Skeletal muscle tissue (tissue), 3 donors: ENCODE measurements at regions not wholly inside any gene's neighbourhood (a gene's known extent, or its start where the extent isn't known, plus 50 kb on each side); places are given as distances from the start of the nearest gene placed in this dataset.
"Not testable (repeated sequence)": the region's sequence is repeated elsewhere in the genome, so short reads cannot be mapped to it uniquely, and the experiment has no call there.

Source experiments
- H3K27ac ChIP-seq: one replicate; pipeline ENCODE4 v1.7.0; 2013; ENCODE audit warnings: mild to moderate bottlenecking, low read depth, low read length, inconsistent platforms
- H3K27me3 ChIP-seq, 3 donors: one replicate each; pipeline ENCODE4 v1.7.0; 2013; ENCODE audit warnings: low read length in 3 of 3; ENCODE audit not compliant: control insufficient read depth in 3 of 3, insufficient read depth in 3 of 3
- H3K36me3 ChIP-seq, 3 donors: one replicate each; pipeline ENCODE4 v1.7.0; 2013; ENCODE audit warnings: low read length in 3 of 3; ENCODE audit not compliant: control insufficient read depth in 3 of 3, insufficient read depth in 3 of 3
- H3K4me1 ChIP-seq, 3 donors: one replicate each; pipeline ENCODE4 v1.7.0; 2013; ENCODE audit warnings: low read length in 3 of 3, mild to moderate bottlenecking in 3 of 3; ENCODE audit not compliant: control insufficient read depth in 3 of 3, insufficient read depth in 3 of 3
- H3K4me3 ChIP-seq, 3 donors: one replicate each; pipeline ENCODE4 v1.7.0; 2013; ENCODE audit warnings: low read length in 3 of 3
- H3K9ac ChIP-seq, 3 donors: one replicate each; pipeline ENCODE4 v1.7.0; 2013; ENCODE audit warnings: low read length in 3 of 3, mild to moderate bottlenecking in 3 of 3, moderate library complexity in 2 of 3, low read depth in 1 of 3
- H3K9me3 ChIP-seq, 3 donors: one replicate each; pipeline ENCODE4 v1.7.0; 2013; ENCODE audit warnings: low read length in 3 of 3; ENCODE audit not compliant: control insufficient read depth in 3 of 3
- donor health status: Osteomylitis.

- Histone ChIP-seq H3K9ac (no peak overlapping the region), H3K4me1 (no peaks in the 10 kb centered on the region), H3K36me3 (no peaks in the 10 kb centered on the region), H3K4me3 (no peak overlapping the region), H3K27me3 (peaks cover 0 to 4% (median 0%) of the 10 kb centered on the region in 3 donors), H3K9me3 (no peaks in the 10 kb centered on the region), H3K27ac (no peak overlapping the region)
These were observed 101.0 kb downstream of the PLXNA1 start for GRCh38 chr3:127083778-127084397.

- Histone ChIP-seq H3K27me3 (peaks cover 0 to 4% (median 0%) of the 10 kb centered on the region in 3 donors), H3K4me3 (no peak overlapping the region), H3K4me1 (no peaks in the 10 kb centered on the region), H3K36me3 (no peaks in the 10 kb centered on the region), H3K9ac (no peak overlapping the region), H3K27ac (no peak overlapping the region), H3K9me3 (no peaks in the 10 kb centered on the region)
These were observed 101.6 kb downstream of the PLXNA1 start for GRCh38 chr3:127084401-127084990.

- Histone ChIP-seq H3K27me3 (peaks cover 0 to 4% (median 0%) of the 10 kb centered on the region in 3 donors), H3K9me3 (no peaks in the 10 kb centered on the region), H3K36me3 (no peaks in the 10 kb centered on the region), H3K9ac (no peak overlapping the region), H3K27ac (no peak overlapping the region), H3K4me1 (no peaks in the 10 kb centered on the region), H3K4me3 (no peak overlapping the region)
These were observed 102.7 kb downstream of the PLXNA1 start for GRCh38 chr3:127085576-127085975.

- not testable (repeated sequence) for H3K9me3 ChIP-seq, H3K36me3 ChIP-seq, H3K4me3 ChIP-seq, H3K9ac ChIP-seq, H3K27me3 ChIP-seq, H3K4me1 ChIP-seq, H3K27ac ChIP-seq
These were observed 103.7 kb downstream of the PLXNA1 start for GRCh38 chr3:127086591-127086990.

GRCh38 chr3:127087441-127087840 lies 104.5 kb downstream of the PLXNA1 start:
- peaks cover 0 to 4% (median 0%) of the 10 kb centered on the region in 3 donors for H3K27me3 ChIP-seq
- no peaks in the 10 kb centered on the region for H3K4me1 ChIP-seq
- H3K9ac ChIP-seq = no peak overlapping the region
- H3K4me3 ChIP-seq = no peak overlapping the region
- H3K9me3 ChIP-seq = no peaks in the 10 kb centered on the region
- H3K36me3 ChIP-seq = no peaks in the 10 kb centered on the region
- H3K27ac ChIP-seq = no peak overlapping the region

- no peak overlapping the region for H3K27ac ChIP-seq
These were observed 104.2 kb upstream of the PRR23E start for GRCh38 chr3:127088511-127089351.

GRCh38 chr3:127089486-127090145 lies 103.3 kb upstream of the PRR23E start:
- H3K27me3 ChIP-seq = no peaks in the 10 kb centered on the region
- no peak overlapping the region for H3K27ac ChIP-seq
- no peaks in the 10 kb centered on the region for H3K4me1 ChIP-seq
- H3K36me3 ChIP-seq = no peaks in the 10 kb centered on the region
- H3K9me3 ChIP-seq = no peaks in the 10 kb centered on the region
- no peak overlapping the region for H3K4me3 ChIP-seq
- H3K9ac ChIP-seq = no peak overlapping the region

More at GRCh38 chr3:127088511-127089351, 104.2 kb upstream of the PRR23E start:
- H3K36me3 ChIP-seq = no peaks in the 10 kb centered on the region
- no peaks in the 10 kb centered on the region for H3K4me1 ChIP-seq
- H3K4me3 ChIP-seq = no peak overlapping the region
- H3K27me3 ChIP-seq = peaks cover 0 to 3% (median 0%) of the 10 kb centered on the region in 3 donors
- no peak overlapping the region for H3K9ac ChIP-seq
- no peaks in the 10 kb centered on the region for H3K9me3 ChIP-seq

- H3K9ac ChIP-seq = no peak overlapping the region
- no peaks in the 10 kb centered on the region for H3K36me3 ChIP-seq
- H3K27ac ChIP-seq = no peak overlapping the region
- no peak overlapping the region for H3K4me3 ChIP-seq
- no peaks in the 10 kb centered on the region for H3K4me1 ChIP-seq
- no peaks in the 10 kb centered on the region for H3K27me3 ChIP-seq
- no peaks in the 10 kb centered on the region for H3K9me3 ChIP-seq
These were observed 102.4 kb upstream of the PRR23E start for GRCh38 chr3:127090218-127091160.

- no peaks in the 10 kb centered on the region for H3K27me3 ChIP-seq
- no peak overlapping the region for H3K4me3 ChIP-seq
- no peaks in the 10 kb centered on the region for H3K4me1 ChIP-seq
- H3K9ac ChIP-seq = no peak overlapping the region
- H3K9me3 ChIP-seq = peaks cover 0 to 2% (median 0%) of the 10 kb centered on the region in 3 donors
- no peak overlapping the region for H3K27ac ChIP-seq
- H3K36me3 ChIP-seq = no peaks in the 10 kb centered on the region
These were observed 101.6 kb upstream of the PRR23E start for GRCh38 chr3:127091376-127091775.
